RWPE1 (cell line): ENCODE measurements at regions not wholly inside any gene's neighbourhood (a gene's known extent, or its start where the extent isn't known, plus 50 kb on each side); places are given as distances from the start of the nearest gene placed in this dataset.

Source experiments
- CTCF ChIA-PET: fragments of 350-600 bp; sonication (Branson Sonifier 250); formaldehyde crosslinking; extraction: SDS; loops from one replicate; lab custom pipeline; 2021; lab: Yijun Ruan, JAX
- POLR2A ChIA-PET: fragments of 400-600 bp; formaldehyde crosslinking; extraction: SDS; loops from one replicate; lab custom pipeline; 2020; ENCODE audit warnings: antibody characterized with exemption; ENCODE audit not compliant: low non-redundant PET; lab: Yijun Ruan, JAX
- DNase-seq: peaks from one replicate; pipeline ENCODE4 v3.0.0; 2012; ENCODE audit warnings: low spot score
- H3K27ac ChIP-seq: fragments of 450-650 bp; 2 replicates; pipeline ENCODE4 v1.5.1; 2017
- CTCF ChIP-seq: fragments of 450-650 bp; conservative IDR thresholded peaks from 2 replicates; pipeline ENCODE4 v1.5.1; 2017; ENCODE audit warnings: low read depth, mild to moderate bottlenecking

- H3K27ac ChIP-seq, result no peak overlapping the region
- ChIA-PET CTCF (interaction anchor here (0.5 to 0.6 kb wide), 2 partner anchors 21 to 693 kb away, joined by 3 to 4 read pairs; no protein-coding TSS in a partner anchor), POLR2A (no interaction called here)
- TF ChIP-seq CTCF, result no peak
- DNase-seq, result no peak
These were observed 176.9 kb downstream of the FOXA2 start for GRCh38 chr20:22407237-22408193.

GRCh38 chr20:22404419-22405170 is 179.8 kb downstream of the FOXA2 start:
- ChIA-PET POLR2A (no interaction called here), CTCF (interaction anchor here (1.0 kb wide), 1 partner anchor 48 kb away, joined by 4 read pairs; no protein-coding TSS in a partner anchor)
- peak overlapping the region; percentile 31; the same call in 1 of the 2 replicates for H3K27ac ChIP-seq
- DNase-seq, result no peak
- no peak for TF ChIP-seq CTCF

- POLR2A ChIA-PET, result no interaction called here
- DNase-seq, result no peak
- TF ChIP-seq CTCF, result no peak
- H3K27ac ChIP-seq, result no peak overlapping the region
- CTCF ChIA-PET, result interaction anchor here (0.8 to 1.1 kb wide), 3 partner anchors 15 to 49 kb away, joined by 3 to 6 read pairs (median 4); no protein-coding TSS in a partner anchor
These were observed 180.6 kb downstream of the FOXA2 start for GRCh38 chr20:22403632-22404361.

GRCh38 chr20:22403022-22403631 is 181.2 kb downstream of the FOXA2 start:
- no peak for TF ChIP-seq CTCF
- ChIA-PET CTCF (interaction anchor here (0.8 to 1.1 kb wide), 2 partner anchors 15 to 50 kb away, joined by 3 to 6 read pairs; no protein-coding TSS in a partner anchor), POLR2A (no interaction called here)

GRCh38 chr20:22402550-22402949 is 181.8 kb downstream of the FOXA2 start:
- ChIA-PET POLR2A (no interaction called here), CTCF (interaction anchor here (0.8 to 1.1 kb wide), 2 partner anchors 16 to 50 kb away, joined by 3 to 6 read pairs; no protein-coding TSS in a partner anchor)
- no peak for DNase-seq
- no peak overlapping the region for H3K27ac ChIP-seq
- no peak for TF ChIP-seq CTCF

More at GRCh38 chr20:22403022-22403631, 181.2 kb downstream of the FOXA2 start:
- no peak for DNase-seq
- H3K27ac ChIP-seq, result no peak overlapping the region
